ENCODE measurements at regions not wholly inside any gene's neighbourhood (a gene's known extent, or its start where the extent isn't known, plus 50 kb on each side); places are given as distances from the start of the nearest gene placed in this dataset.
"Not testable (repeated sequence)": the region's sequence is repeated elsewhere in the genome, so short reads cannot be mapped to it uniquely, and the experiment has no call there.

DNA sequence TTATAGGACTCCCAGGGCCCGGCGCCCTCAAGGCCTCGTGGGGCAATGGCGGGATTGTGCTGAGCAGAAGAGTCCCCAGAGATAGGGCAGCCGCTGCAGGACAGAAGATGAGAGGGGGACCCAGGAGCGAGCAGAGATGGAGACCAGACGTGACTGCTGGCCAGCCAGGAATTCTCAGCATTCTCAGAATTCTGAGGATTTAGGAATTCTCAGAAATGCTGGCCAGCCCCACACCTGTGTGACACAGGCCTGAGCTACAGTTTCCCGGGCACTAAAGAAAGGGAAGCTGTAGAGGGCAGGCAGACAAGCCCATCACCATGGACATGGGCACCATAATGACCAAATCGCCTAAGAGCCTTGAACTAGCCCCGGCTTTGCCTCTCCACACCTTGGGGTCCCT, 186.2 kb upstream of the CDH4 start:
- no peak for DNase-seq

GRCh38 chr20:61066526-61066925, 185.5 kb upstream of the CDH4 start:
- DNase-seq, result no peak

GRCh38 chr20:61067221-61067620, 184.8 kb upstream of the CDH4 start:
- no peak for DNase-seq

DNA sequence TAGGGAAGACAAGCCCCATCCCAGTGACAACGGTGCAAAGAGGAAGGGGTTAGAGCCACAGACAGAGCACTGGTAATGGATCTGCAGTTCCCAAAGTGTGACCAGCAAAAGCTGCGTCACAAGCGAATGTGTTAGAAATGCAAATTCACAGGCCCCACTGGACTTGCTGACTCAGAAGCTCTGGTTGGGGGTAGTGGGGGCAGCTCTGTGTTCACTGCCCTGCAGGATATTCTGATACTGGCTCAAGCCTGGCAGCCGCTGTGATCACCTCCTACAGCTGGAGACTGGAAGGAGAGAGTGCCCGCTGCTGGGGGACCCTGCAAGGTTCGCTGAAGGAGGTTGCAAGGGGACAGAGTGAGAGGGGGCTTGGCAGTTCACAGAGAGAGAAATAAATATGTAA, 179.7 kb upstream of the CDH4 start:
- no peak for DNase-seq

DNA sequence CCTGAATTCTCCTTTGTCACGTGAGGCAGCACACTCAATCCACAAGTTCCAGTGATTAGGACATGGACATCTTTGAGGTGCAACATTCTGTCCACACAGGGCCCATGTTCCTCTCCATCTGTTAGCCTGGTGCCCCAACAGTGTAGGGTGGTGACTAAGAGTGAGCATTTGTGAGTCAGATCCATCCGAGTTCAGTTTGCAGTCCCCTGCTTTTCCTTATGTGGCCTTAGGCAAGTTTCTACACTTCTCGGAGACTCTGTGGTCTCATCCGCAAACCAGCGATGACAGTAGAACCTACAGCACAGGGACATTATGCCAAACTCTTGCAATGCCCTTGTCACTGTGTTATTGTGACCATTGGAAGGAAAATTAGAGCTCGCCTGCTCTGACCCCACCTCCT, 178.7 kb upstream of the CDH4 start:
- no peak for DNase-seq

- DNase-seq, result no peak
Observed at GRCh38 chr20:61082720-61083119, 169.3 kb upstream of the CDH4 start.

GRCh38 chr20:61083431-61083830, 168.6 kb upstream of the CDH4 start:
- DNase-seq, result no peak

- DNase-seq, result no peak
Observed at GRCh38 chr20:61086031-61086430, 166.0 kb upstream of the CDH4 start.

GRCh38 chr20:61090541-61090940, 161.5 kb upstream of the CDH4 start:
- DNase-seq, result no peak

GRCh38 chr20:61092251-61092650, 159.8 kb upstream of the CDH4 start:
- no peak for DNase-seq

GRCh38 chr20:61094581-61094980, 157.5 kb upstream of the CDH4 start:
- DNase-seq, result no peak

DNA sequence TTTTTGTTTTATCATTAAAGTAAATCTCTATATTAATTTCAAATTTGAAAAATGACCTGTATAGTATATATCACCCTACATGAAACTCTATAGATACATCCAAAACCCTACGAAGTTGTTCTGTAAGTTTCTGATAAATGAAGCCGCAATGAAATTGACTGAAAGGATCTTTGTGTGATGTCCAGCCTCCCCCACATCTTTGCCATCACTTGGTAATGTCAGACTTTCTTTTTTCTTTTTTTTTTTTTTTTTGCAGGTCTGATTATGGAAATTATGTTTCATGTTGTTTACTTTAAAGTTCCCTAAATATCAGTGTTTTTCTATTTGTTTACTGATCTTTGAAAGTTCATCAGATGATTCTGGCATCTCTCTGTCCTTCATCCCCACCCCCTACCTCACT, 155.6 kb upstream of the CDH4 start:
- no peak for DNase-seq

DNA sequence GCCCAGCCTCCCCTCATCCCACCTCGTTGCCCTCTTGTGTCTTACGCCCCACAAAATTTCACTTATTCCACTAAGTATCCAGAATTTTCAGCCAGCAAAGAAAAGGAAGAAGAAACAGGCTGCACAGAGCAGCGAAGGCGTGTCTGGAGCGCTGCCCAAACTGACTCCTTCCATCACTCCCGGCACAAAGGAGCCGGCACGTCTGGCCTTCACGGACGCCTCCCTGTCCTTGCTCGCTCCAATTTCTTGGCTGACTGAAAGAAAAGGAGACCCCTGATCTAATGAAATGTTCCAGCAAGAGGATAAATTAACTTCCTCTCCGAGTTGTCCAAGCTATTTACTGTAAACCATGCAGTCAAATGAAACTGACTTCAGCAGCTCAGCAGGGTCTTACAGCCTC, 152.3 kb upstream of the CDH4 start:
- DNase-seq, result no peak

GRCh38 chr20:61100489-61100888, 151.6 kb upstream of the CDH4 start:
- DNase-seq, result no peak

DNA sequence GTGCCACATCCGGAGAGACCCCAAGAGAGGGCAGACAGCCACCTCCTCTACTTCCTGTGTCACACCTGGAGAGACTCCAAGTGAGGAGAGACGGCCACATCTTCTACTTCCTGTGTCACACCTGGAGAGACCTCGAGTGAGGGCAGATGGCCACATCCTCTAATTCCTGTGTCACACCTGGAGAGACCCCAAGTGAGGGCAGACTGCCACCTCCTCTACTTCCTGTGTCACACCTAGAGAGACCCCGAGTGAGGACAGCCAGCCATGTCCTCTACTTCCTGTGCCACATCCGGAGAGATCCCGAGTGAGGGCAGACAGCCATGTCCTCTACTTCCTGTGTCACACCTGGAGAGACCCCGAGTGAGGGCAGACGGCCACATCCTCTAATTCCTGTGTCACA, 150.7 kb upstream of the CDH4 start:
- not testable (repeated sequence) for DNase-seq

- DNase-seq, result no peak
Observed at GRCh38 chr20:61104232-61104631, 147.8 kb upstream of the CDH4 start.

- DNase-seq, result no peak
Observed at GRCh38 chr20:61105395-61105794, 146.7 kb upstream of the CDH4 start.

GRCh38 chr20:61106438-61106837, 145.6 kb upstream of the CDH4 start:
- no peak for DNase-seq

DNA sequence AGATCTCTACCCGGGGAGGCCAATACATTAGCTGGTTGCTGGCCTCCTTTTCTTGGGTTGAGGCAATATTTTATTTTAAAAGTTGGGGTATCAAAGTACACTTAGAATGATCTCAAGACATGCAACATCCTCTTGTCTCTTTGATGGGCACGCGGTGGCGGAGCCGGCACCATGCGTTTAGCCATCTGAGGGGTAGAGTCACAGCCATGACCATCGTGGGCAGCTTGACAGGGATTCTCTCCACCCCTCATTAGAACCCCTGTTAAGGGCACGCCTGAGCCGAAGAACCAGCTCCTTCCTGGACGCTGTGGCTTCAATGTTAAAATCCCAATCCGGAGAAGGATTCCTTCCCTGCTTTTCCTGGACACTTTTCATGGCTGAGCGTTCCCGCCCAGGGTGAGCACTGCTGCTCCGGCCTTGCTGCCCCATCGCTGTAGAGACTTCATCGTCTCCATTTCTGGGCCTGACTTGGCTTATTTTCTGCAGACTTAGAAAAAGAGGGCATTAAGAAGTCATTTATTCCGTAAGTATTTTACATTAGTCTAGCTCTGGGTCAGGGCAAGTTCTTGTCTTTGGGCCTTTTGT, 142.7 kb upstream of the CDH4 start:
- no peak for DNase-seq

DNA sequence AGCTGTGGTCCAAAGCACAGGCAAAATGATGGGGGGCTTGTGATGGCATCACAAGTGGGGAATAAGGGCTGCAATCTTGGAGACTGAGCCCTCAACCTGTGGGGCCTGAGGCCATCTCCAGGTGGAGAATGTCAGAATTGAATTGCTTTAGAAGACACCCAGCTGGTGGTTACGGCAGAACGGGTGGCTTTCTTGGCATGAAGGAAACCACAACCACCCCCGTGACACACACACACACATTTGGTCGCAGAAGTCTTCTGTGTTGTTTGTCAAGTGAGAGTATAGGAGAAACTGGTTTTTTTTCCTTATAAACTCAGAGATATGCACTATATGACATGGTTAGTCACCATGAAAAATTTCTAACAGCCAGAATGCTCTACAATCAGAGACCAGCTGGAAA, 139.5 kb upstream of the CDH4 start:
- no peak for DNase-seq

- no peak for DNase-seq
Observed at GRCh38 chr20:61113731-61114130, 138.3 kb upstream of the CDH4 start.

DNA sequence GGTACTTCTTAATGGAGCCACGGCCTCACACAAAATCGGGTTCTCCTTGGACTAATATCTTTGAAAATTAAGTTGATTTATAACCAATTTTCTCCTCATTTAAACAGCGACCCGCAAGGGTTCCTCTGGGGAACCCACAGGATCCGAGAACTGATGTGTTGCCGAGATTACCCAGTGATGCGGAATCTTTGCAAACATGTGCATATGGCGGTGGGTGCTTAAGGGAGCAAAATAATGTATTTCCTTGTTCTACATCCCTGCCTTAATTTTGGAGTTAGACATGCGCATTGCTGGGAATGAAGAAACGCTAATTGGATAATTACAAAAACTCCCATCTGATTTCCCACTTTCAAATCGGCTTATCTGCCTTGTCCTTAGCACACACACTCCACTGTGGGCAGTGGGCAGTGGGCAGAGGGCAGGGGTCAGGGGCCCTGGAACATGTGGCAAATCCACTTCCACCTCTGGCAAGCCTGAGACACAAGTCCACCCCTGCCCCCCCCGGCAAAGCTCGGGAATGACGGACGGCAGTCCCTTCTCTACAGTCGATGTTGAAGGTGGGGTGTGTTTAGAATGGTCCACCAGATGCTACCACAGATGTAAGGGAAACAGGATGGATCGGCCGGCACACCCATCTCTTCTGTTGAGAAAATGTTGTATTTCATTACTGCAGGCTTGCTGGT, 137.4 kb upstream of the CDH4 start:
- no peak for DNase-seq

DNA sequence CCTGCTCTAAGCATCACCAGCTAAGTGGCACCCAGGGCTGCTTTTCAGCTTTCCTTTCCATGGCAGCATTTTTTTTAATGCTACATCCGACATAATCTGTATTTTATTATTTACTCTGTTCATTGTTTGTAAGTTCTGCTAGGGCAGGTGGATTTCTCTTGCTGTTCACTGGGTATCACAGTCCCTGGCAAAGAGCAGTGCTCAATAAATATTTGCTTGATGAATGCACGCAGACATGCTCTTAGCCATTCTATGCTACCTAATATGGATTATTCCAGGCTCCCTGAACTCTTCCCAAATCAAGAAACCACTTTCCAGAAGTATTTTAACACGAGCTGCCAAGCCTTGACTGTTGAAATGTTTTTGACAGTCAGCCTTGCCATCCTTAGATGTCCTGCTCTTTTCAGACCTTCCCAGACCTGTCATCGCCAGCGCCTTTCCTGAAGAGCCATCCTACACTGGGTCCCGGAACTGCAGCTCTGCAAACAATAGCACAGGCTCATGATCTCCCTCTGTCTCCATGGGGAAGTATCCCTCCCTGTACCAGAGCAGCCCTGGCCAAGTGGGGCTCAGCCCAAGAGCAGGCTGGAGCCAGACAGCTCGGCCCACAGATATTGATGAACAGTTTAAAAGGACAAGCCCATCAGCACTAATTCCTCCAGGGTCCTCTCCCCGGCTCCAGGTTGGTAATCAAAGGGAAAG, 136.5 kb upstream of the CDH4 start:
- DNase-seq, result no peak

DNA sequence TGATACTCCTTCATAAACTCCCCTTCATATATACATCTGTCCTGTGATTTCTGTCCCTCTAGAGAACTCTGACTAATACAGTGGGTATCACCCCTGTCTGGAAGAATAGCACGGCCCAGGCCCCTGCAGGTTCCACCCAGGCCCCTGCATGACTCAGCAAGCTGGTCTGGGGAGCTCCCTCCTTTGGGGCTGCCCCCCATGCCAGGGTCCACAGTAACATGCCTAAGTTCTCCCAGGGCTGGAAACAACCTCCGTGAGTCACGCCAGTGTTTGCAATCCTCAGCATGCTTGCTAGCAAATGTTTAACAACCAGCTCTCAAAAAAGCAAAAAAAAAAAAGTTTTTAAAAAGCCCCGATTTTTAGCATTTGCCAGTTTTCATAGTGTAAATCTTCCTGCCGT, 134.3 kb upstream of the CDH4 start:
- no peak for DNase-seq
